Transverse colon (tissue), 4 donors: ENCODE measurements at regions not wholly inside any gene's neighbourhood (a gene's known extent, or its start where the extent isn't known, plus 50 kb on each side); places are given as distances from the start of the nearest gene placed in this dataset.

ENCODE experiments used
- DNase-seq: peaks from one replicate; pipeline ENCODE4 v3.0.0-alpha.2; 2019
- H3K27ac ChIP-seq, 4 donors: fragments of 200-600 bp; sonication (generic); 2 replicates each; pipeline ENCODE4 v1.5.1; 2016 to 2018; ENCODE audit warnings: inconsistent platforms in 4 of 4
- H3K27me3 ChIP-seq: fragments of 200-600 bp; sonication (generic); 2 replicates; pipeline ENCODE4 v1.5.1; 2017; ENCODE audit warnings: inconsistent platforms
- H3K36me3 ChIP-seq, 4 donors: fragments of 200-600 bp; sonication (generic); 2 replicates each; pipeline ENCODE4 v1.5.1; 2017 to 2019; ENCODE audit warnings: inconsistent platforms in 4 of 4
- H3K4me1 ChIP-seq, 4 donors: fragments of 200-600 bp; sonication (generic); 2 replicates each; pipeline ENCODE4 v1.5.1; 2017 to 2020; ENCODE audit warnings: inconsistent platforms in 4 of 4
- H3K4me3 ChIP-seq, 4 donors: fragments of 200-600 bp; sonication (generic); 1 replicate in 1 of 4; 2 replicates in 3 of 4; pipeline versions ENCODE4 v1.5.1 to v1.6.1; 2017 to 2019; ENCODE audit warnings: inconsistent platforms in 4 of 4
- H3K9me3 ChIP-seq, 2 donors: fragments of 200-600 bp; sonication (generic); 2 replicates each; pipeline ENCODE4 v1.5.1; 2017 to 2019; ENCODE audit warnings: inconsistent platforms in 2 of 2
- EP300 ChIP-seq: sonication (generic); formaldehyde crosslinking; IDR thresholded peaks from one replicate; pipeline ENCODE4 v1.6.1; 2017; ENCODE audit warnings: antibody characterized with exemption, low read depth
- POLR2A ChIP-seq: fragments of 450-650 bp; IDR thresholded peaks from one replicate; pipeline ENCODE4 v1.6.1; 2016; ENCODE audit warnings: antibody characterized with exemption, mild to moderate bottlenecking, moderate library complexity
- POLR2AphosphoS5 ChIP-seq, 3 donors: sonication (generic); formaldehyde crosslinking; IDR thresholded peaks; one replicate each; pipeline ENCODE4 v1.6.1; 2016; ENCODE audit warnings: antibody characterized with exemption in 3 of 3
- WGBS, 2 donors: methylation state at CpG; one replicate each; pipeline ENCODE4 v1.1.5; 2018; ENCODE audit warnings: low coverage in 1 of 2; 5-methylcytosine and 5-hydroxymethylcytosine counted together
- in situ Hi-C, 4 donors: fragments of 200-750 bp; cut with MboI; loops; one replicate each; pipeline versions ENCODE4 v1.15.0 to v1.15.1; 2017; ENCODE audit warnings: low sequenced_read_pairs in 3 of 4, low pct_ligation_motif_present in 1 of 4, low pct_unique_long_range_greater_than_20kb in 1 of 4
- intact Hi-C: fragments of 100-400 bp; cut with DNase I; formaldehyde crosslinking; loops from one replicate; pipeline ENCODE4 v1.15.1; 2023; ENCODE audit warnings: low total_unique reads
- TF ChIP-seq, protein P1 (sequence below), 5 experiments: fragments of 200-600 bp in 3 of 5; fragments of 450-650 bp in 2 of 5; sonication (generic) in 3 of 5; IDR thresholded peaks; 1 replicate in 2 of 5; 2 replicates in 3 of 5; pipeline ENCODE4 v1.5.1; 2016 to 2017; ENCODE audit warnings: antibody characterized with exemption in 5 of 5, inconsistent platforms in 3 of 5, mild to moderate bottlenecking in 2 of 5, moderate library complexity in 1 of 5

DNA sequence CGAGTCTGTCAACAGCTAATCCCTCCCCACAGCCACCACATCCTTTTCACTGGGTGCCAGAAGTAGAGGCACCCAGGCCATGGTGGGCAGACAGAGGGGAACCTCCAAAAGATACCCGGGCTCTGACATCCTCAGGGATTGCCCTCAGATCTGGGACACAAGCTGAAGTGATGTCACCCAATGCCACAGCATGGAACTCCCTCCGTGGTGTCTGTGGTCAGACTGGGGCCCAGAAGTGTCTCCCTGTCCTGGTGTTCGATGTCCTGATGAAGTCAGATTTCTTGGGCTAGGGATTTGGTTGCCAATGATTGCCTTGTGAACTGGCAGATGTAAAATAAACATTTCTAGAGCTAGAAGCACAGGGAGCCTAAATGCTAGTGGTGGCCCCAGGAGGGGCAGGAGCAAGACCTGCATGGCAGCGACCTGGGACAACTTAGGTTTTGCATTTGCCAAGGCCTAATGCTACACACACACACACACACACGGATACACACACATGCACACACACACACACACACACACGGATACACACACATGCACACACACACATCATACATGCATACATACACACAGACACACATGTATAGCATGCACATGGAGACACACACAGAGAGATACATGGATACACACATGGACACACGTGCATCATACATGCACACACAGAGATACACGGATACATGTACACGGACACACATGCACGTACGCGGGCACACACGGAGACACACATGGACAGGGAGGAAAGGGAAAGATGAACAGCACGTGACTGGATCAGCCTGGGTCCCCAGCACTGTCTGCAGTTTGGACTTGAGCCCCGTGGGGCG is 221.0 kb downstream of the NFATC2 start:
- Histone ChIP-seq H3K27ac (no peak overlapping the region), H3K4me1 (no peaks in the 10 kb centered on the region), H3K36me3 (no peaks in the 10 kb centered on the region), H3K27me3 (no peaks in the 10 kb centered on the region), H3K9me3 (no peaks in the 10 kb centered on the region), H3K4me3 (no peak overlapping the region)
- 80% methylated on average over 1 to 17 of the region's 17 CpGs for WGBS, 2 donors
- TF ChIP-seq, protein P1, sequence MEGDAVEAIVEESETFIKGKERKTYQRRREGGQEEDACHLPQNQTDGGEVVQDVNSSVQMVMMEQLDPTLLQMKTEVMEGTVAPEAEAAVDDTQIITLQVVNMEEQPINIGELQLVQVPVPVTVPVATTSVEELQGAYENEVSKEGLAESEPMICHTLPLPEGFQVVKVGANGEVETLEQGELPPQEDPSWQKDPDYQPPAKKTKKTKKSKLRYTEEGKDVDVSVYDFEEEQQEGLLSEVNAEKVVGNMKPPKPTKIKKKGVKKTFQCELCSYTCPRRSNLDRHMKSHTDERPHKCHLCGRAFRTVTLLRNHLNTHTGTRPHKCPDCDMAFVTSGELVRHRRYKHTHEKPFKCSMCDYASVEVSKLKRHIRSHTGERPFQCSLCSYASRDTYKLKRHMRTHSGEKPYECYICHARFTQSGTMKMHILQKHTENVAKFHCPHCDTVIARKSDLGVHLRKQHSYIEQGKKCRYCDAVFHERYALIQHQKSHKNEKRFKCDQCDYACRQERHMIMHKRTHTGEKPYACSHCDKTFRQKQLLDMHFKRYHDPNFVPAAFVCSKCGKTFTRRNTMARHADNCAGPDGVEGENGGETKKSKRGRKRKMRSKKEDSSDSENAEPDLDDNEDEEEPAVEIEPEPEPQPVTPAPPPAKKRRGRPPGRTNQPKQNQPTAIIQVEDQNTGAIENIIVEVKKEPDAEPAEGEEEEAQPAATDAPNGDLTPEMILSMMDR (IDR thresholded peaks at IDR 0.05): no peak
- TF ChIP-seq EP300: no peak
- no peak for TF ChIP-seq POLR2A
- TF ChIP-seq POLR2AphosphoS5 (IDR thresholded peaks at IDR 0.05): no peak
- in situ Hi-C loops (loop anchor here in 1 of 4 donors (10.0 kb wide), 1 partner anchor 337 kb away; no protein-coding TSS in a partner anchor), intact Hi-C loops (no loop called here)
- DNase-seq: no peak

DNA sequence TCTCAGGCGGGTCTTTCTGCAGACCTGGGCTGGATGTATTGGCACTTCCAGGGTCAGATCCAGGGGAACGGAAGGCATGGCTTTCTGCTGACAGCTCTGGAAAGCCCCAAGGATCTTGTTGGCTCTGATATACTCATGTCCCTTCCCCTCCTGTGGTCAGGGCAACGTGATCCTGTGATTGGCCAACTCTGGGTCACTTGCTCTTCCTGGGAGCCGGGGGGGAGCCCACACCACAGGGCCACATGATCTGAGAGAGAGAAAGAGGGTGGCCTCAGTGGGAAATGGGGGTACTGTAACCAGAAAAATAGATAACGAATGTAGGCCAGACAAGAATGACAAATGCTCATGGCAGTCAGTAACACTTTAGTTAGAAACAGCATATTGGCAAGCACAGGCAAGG is 223.0 kb downstream of the NFATC2 start:
- TF ChIP-seq EP300: no peak
- TF ChIP-seq POLR2A: no peak
- no peak for TF ChIP-seq POLR2AphosphoS5 (IDR thresholded peaks at IDR 0.05)
- TF ChIP-seq, protein P1 (IDR thresholded peaks at IDR 0.05): no peak
- Histone ChIP-seq H3K4me1 (no peaks in the 10 kb centered on the region), H3K27me3 (no peaks in the 10 kb centered on the region), H3K27ac (no peak overlapping the region), H3K4me3 (no peak overlapping the region), H3K9me3 (no peaks in the 10 kb centered on the region), H3K36me3 (no peaks in the 10 kb centered on the region)
- WGBS, 2 donors: 69 to 75% methylated on average over 2 to 5 of the region's 5 CpGs
- intact Hi-C loops (no loop called here), in situ Hi-C loops (no loop called here)
- DNase-seq: no peak

DNA sequence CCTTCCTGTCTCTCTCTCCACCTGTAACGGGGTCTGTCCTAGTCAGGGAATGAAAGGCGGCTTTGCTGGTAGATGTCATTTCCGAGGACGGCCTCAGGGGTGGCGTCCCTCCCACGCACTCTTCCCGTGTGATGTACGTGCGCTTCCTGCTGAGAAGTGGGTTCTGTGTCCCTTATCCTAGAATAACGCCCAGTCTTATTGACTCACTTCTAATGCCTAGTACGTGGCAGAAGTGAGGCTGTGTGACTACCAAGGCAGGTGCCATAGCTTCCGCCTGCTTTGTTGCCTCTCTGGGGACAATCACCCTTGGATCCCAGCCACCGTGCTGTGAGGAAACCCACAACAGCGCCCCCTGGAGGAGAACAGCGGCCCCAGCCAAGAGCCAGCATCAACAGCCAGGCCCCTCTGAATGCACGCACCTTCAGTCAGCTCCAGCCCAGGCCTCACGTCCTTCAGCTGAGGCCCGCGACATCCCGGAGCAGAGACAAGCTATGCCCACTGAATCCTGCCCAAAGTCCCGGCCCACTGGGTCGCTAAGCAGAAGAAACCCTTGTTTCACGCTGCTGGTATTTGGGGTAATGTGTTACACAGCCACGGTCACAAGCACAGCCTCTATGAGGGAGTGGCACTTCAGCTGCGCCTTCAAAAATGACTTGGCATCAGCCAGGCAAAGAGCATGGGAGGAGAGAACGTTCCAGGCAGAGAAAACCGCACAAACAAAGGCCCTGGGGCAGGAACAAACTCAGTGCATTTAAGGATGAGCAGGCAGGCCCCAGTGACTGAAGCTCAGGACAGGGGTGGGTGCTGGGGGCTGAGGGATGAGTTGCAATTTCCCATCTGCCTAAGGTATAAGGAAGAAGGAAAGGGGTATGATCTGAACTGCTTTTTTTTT is 224.2 kb downstream of the NFATC2 start:
- Histone ChIP-seq H3K27ac (no peak overlapping the region), H3K4me1 (no peaks in the 10 kb centered on the region), H3K36me3 (no peaks in the 10 kb centered on the region), H3K4me3 (no peak overlapping the region), H3K27me3 (no peaks in the 10 kb centered on the region), H3K9me3 (no peaks in the 10 kb centered on the region)
- intact Hi-C loops (no loop called here), in situ Hi-C loops (no loop called here)
- peak; percentile 84 for DNase-seq
- 49 to 60% methylated on average over 2 to 27 of the region's 27 CpGs for WGBS, 2 donors
- no peak for TF ChIP-seq POLR2A
- TF ChIP-seq, protein P1 (IDR thresholded peaks at IDR 0.05): peak; percentile 48 to 74 (median 66)

DNA sequence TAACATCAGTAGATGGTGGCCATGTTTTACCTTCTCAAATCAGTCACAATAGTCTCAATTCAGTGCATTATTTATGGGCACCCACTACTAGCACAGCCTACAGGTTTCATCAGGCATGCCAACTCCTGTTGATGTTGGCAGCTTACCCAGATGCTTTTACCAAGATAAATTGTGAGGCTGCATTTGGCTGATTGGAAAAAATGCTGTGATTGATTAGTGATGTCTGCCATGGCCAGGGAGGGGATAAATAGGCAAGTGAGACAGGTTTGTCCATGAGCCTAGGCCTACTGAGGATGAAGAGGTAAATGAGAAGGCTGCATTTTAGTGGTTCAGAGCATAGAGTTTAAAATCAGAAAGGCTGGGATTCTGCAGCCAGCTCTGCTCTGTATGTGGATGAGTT is 227.1 kb downstream of the NFATC2 start:
- no peak overlapping the region for H3K27ac ChIP-seq
- no peaks in the 10 kb centered on the region for H3K4me1 ChIP-seq
- H3K4me3 ChIP-seq: no peak overlapping the region
- no peaks in the 10 kb centered on the region for H3K36me3 ChIP-seq
- DNase-seq: no peak
- no peaks in the 10 kb centered on the region for H3K27me3 ChIP-seq
- TF ChIP-seq POLR2AphosphoS5 (IDR thresholded peaks at IDR 0.05) (no peak), EP300 (no peak), POLR2A (no peak)
- TF ChIP-seq, protein P1 (IDR thresholded peaks at IDR 0.05): no peak
- intact Hi-C loops: no loop called here
- no peaks in the 10 kb centered on the region for H3K9me3 ChIP-seq
- in situ Hi-C loops: no loop called here
